ENCODE measurements at regions not wholly inside any gene's neighbourhood (a gene's known extent, or its start where the extent isn't known, plus 50 kb on each side); places are given as distances from the start of the nearest gene placed in this dataset.
"Not testable (repeated sequence)": the region's sequence is repeated elsewhere in the genome, so short reads cannot be mapped to it uniquely, and the experiment has no call there.

GRCh38 chr1:143764831-143765230 is 207.0 kb downstream of the FAM72C start:
- H3K4me1 ChIP-seq (ENCODE audit: control insufficient read depth, insufficient read depth, low read length); H3K36me3 ChIP-seq (ENCODE audit: control insufficient read depth in 2 of 2, insufficient read depth in 2 of 2, low read length in 2 of 2); H3K27ac ChIP-seq (ENCODE audit: low read length); H3K9me3 ChIP-seq (ENCODE audit: control insufficient read depth in 2 of 2, low read length in 2 of 2); H3K27me3 ChIP-seq (ENCODE audit: control insufficient read depth in 1 of 2, insufficient read depth in 2 of 2, low read length in 2 of 2); H3K9ac ChIP-seq (ENCODE audit: low read length in 2 of 2); H3K4me3 ChIP-seq (ENCODE audit: low read length in 2 of 2): not testable (repeated sequence)

DNA sequence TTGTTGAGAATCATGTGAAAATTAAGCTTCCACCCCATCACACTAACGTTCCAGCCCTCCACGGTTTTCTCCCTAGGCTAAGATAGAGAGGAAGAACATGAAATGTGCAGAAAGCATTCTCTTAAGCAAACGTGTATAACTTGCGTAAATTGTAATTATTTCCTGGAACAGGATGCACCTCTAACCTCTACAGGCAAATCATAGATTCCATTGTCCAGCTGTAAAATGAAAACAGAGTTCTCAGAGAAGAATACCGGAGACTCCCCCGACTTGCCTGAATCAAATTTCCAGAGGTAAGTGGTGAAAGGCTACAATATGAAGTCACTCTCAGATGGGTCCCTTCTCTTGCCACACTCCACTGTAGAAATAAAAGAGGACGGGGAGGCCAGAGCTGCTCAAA is 211.4 kb downstream of the FAM72C start:
- H3K4me3 ChIP-seq (ENCODE audit: low read length in 2 of 2) = not testable (repeated sequence)

GRCh38 chr1:143755961-143756360 is 215.8 kb downstream of the FAM72C start:
- H3K4me1 ChIP-seq (ENCODE audit: control insufficient read depth, insufficient read depth, low read length); H3K9me3 ChIP-seq (ENCODE audit: control insufficient read depth in 2 of 2, low read length in 2 of 2); H3K9ac ChIP-seq (ENCODE audit: low read length in 2 of 2); H3K27me3 ChIP-seq (ENCODE audit: control insufficient read depth in 1 of 2, insufficient read depth in 2 of 2, low read length in 2 of 2); H3K4me3 ChIP-seq (ENCODE audit: low read length in 2 of 2); H3K36me3 ChIP-seq (ENCODE audit: control insufficient read depth in 2 of 2, insufficient read depth in 2 of 2, low read length in 2 of 2); H3K27ac ChIP-seq (ENCODE audit: low read length): not testable (repeated sequence)

More for the DNA sequence above, 211.4 kb downstream of the FAM72C start:
- H3K36me3 ChIP-seq (ENCODE audit: control insufficient read depth in 2 of 2, insufficient read depth in 2 of 2, low read length in 2 of 2); H3K27me3 ChIP-seq (ENCODE audit: control insufficient read depth in 1 of 2, insufficient read depth in 2 of 2, low read length in 2 of 2); H3K9ac ChIP-seq (ENCODE audit: low read length in 2 of 2); H3K4me1 ChIP-seq (ENCODE audit: control insufficient read depth, insufficient read depth, low read length); H3K9me3 ChIP-seq (ENCODE audit: control insufficient read depth in 2 of 2, low read length in 2 of 2); H3K27ac ChIP-seq (ENCODE audit: low read length): not testable (repeated sequence)

- no peak overlapping the region for H3K27ac ChIP-seq (ENCODE audit: low read length)
- H3K4me3 ChIP-seq (ENCODE audit: low read length in 2 of 2) = no peak overlapping the region
- no peak overlapping the region for H3K9ac ChIP-seq (ENCODE audit: low read length in 2 of 2)
- H3K27me3 ChIP-seq (ENCODE audit: control insufficient read depth in 1 of 2, insufficient read depth in 2 of 2, low read length in 2 of 2) = no peaks in the 10 kb centered on the region
- no peaks in the 10 kb centered on the region for H3K9me3 ChIP-seq (ENCODE audit: control insufficient read depth in 2 of 2, low read length in 2 of 2)
- H3K4me1 ChIP-seq (ENCODE audit: control insufficient read depth, insufficient read depth, low read length) = no peaks in the 10 kb centered on the region
- no peaks in the 10 kb centered on the region for H3K36me3 ChIP-seq (ENCODE audit: control insufficient read depth in 2 of 2, insufficient read depth in 2 of 2, low read length in 2 of 2)
Measured at GRCh38 chr1:143748906-143749305, 222.9 kb downstream of the FAM72C start.

DNA sequence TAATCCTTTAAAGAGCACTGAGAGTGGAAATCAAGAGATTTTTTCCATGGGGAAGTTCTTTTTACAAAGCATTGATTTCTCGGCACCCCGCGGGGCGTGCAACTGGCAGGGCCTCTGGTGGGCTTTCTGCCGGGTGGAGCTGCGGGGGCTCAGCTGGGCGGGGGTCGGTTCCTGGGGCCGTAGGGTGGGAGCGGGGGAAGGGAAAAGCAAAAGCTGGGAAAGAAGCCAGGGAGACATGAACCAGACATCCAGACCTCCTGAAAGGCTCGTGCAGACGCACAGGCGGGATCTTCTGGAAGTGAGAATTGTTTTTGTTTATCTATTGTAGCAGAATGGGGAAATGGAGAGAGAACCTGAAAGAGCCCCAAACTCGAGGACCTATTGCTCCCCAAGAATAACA is 235.2 kb downstream of the FAM72C start:
- no peak overlapping the region for H3K27ac ChIP-seq (ENCODE audit: low read length)
- H3K9me3 ChIP-seq (ENCODE audit: control insufficient read depth in 2 of 2, low read length in 2 of 2) = no peaks in the 10 kb centered on the region
- no peaks in the 10 kb centered on the region for H3K4me1 ChIP-seq (ENCODE audit: control insufficient read depth, insufficient read depth, low read length)
- no peak overlapping the region for H3K4me3 ChIP-seq (ENCODE audit: low read length in 2 of 2)
- H3K36me3 ChIP-seq (ENCODE audit: control insufficient read depth in 2 of 2, insufficient read depth in 2 of 2, low read length in 2 of 2) = no peaks in the 10 kb centered on the region
- no peak overlapping the region for H3K9ac ChIP-seq (ENCODE audit: low read length in 2 of 2)
- H3K27me3 ChIP-seq (ENCODE audit: control insufficient read depth in 1 of 2, insufficient read depth in 2 of 2, low read length in 2 of 2) = peaks cover 8 to 11% of the 10 kb centered on the region in 2 donors

DNA sequence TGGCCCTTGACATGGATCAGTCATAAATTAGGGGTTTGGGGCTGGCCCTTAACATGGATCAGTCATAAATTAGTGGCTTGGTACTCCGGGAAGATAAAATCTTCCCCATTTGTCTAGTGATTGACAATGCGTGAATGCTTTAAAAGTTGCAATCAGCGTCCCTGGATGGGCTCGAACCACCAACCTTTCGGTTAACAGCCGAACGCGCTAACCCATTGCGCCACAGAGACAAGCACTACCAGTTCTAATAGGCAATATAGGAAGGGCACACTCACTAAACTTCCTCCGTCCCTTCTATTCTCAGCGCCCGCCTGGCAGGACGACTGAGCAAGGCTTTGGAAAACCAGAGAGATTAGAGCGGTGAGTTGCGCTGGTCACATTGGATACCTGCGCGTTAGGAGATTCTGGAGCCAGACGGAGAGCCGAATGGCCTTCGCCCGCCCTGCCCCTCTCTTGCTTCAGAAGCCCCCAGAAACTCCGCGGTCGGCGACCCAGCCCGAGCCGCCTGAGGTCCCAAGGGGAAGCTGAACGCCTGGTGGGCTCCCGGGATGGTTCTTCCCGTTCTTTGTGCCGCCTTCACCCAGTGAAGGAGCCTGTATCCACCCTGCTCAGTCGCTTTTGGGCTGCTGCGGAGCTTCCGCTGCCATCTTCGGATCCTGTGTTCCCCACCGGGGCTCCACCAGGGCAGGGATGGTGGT is 235.9 kb downstream of the FAM72C start:
- Histone ChIP-seq H3K4me1 (ENCODE audit: control insufficient read depth, insufficient read depth, low read length) (no peaks in the 10 kb centered on the region), H3K9ac (ENCODE audit: low read length in 2 of 2) (no peak overlapping the region), H3K27me3 (ENCODE audit: control insufficient read depth in 1 of 2, insufficient read depth in 2 of 2, low read length in 2 of 2) (peaks cover 8 to 11% of the 10 kb centered on the region in 2 donors), H3K36me3 (ENCODE audit: control insufficient read depth in 2 of 2, insufficient read depth in 2 of 2, low read length in 2 of 2) (no peaks in the 10 kb centered on the region), H3K4me3 (ENCODE audit: low read length in 2 of 2) (peak overlapping the region; percentile 35 to 40), H3K9me3 (ENCODE audit: control insufficient read depth in 2 of 2, low read length in 2 of 2) (no peaks in the 10 kb centered on the region), H3K27ac (ENCODE audit: low read length) (no peak overlapping the region)

GRCh38 chr1:143734261-143734660 is 237.5 kb downstream of the FAM72C start:
- not testable (repeated sequence) for H3K27ac ChIP-seq (ENCODE audit: low read length); H3K36me3 ChIP-seq (ENCODE audit: control insufficient read depth in 2 of 2, insufficient read depth in 2 of 2, low read length in 2 of 2); H3K4me1 ChIP-seq (ENCODE audit: control insufficient read depth, insufficient read depth, low read length); H3K4me3 ChIP-seq (ENCODE audit: low read length in 2 of 2); H3K9ac ChIP-seq (ENCODE audit: low read length in 2 of 2); H3K9me3 ChIP-seq (ENCODE audit: control insufficient read depth in 2 of 2, low read length in 2 of 2)
- peaks cover 8 to 11% of the 10 kb centered on the region in 2 donors for H3K27me3 ChIP-seq (ENCODE audit: control insufficient read depth in 1 of 2, insufficient read depth in 2 of 2, low read length in 2 of 2)

DNA sequence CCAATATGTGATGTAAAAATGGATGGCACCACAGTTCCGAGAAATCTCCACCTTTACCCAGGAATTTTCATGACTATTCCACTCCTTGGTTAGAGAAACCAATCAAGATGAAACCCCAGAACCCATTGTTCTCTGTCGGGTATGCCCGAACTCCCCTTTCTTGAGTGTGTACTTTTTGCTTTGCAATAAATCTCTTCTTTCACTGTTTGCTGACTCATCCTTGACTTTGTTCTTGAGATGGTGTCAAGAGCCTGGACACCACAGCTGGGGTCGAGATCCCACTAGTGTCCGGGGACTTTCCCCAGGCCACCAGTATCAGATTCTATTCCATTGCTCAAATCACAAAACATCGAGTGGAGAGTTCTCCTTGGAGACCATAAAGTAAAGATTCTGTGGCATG is 240.9 kb downstream of the FAM72C start:
- not testable (repeated sequence) for H3K36me3 ChIP-seq (ENCODE audit: control insufficient read depth in 2 of 2, insufficient read depth in 2 of 2, low read length in 2 of 2); H3K9ac ChIP-seq (ENCODE audit: low read length in 2 of 2); H3K4me1 ChIP-seq (ENCODE audit: control insufficient read depth, insufficient read depth, low read length); H3K27me3 ChIP-seq (ENCODE audit: control insufficient read depth in 1 of 2, insufficient read depth in 2 of 2, low read length in 2 of 2); H3K9me3 ChIP-seq (ENCODE audit: control insufficient read depth in 2 of 2, low read length in 2 of 2); H3K4me3 ChIP-seq (ENCODE audit: low read length in 2 of 2); H3K27ac ChIP-seq (ENCODE audit: low read length)

GRCh38 chr1:143729449-143730111 is 242.2 kb downstream of the FAM72C start:
- H3K36me3 ChIP-seq (ENCODE audit: control insufficient read depth in 2 of 2, insufficient read depth in 2 of 2, low read length in 2 of 2); H3K9me3 ChIP-seq (ENCODE audit: control insufficient read depth in 2 of 2, low read length in 2 of 2); H3K27me3 ChIP-seq (ENCODE audit: control insufficient read depth in 1 of 2, insufficient read depth in 2 of 2, low read length in 2 of 2); H3K4me3 ChIP-seq (ENCODE audit: low read length in 2 of 2); H3K27ac ChIP-seq (ENCODE audit: low read length); H3K4me1 ChIP-seq (ENCODE audit: control insufficient read depth, insufficient read depth, low read length); H3K9ac ChIP-seq (ENCODE audit: low read length in 2 of 2): not testable (repeated sequence)

DNA sequence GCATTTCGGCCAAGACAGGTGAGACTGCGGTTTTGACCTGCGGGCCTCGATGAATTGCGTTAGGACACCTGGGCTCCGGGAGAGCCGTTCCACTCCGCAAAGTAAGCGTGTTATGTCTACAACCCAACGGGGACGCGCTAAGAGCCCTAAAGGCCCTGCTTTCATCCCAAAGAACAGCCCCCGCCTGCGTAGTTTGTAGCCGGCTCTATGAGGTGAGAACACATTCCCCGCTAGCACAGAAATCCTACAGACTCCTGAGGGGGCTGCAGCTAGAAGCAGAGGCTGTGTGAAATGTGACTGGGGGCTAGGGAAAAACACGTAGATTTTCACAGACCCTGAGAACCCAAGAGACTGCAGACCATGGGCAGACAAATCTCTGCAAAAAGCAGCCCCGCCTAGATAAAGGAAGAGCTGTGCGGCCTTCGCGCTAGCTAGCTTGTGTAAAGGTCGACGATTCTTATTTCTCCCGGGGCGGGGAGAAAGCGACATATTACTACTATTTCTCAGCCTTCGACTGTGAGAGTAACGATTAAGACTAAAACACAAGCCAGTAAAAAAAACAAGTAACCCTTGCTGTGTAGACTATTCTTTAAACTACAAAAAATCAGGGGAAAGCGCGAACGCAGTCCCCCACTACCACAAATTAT is 242.9 kb downstream of the FAM72C start:
- not testable (repeated sequence) for H3K4me1 ChIP-seq (ENCODE audit: control insufficient read depth, insufficient read depth, low read length); H3K27ac ChIP-seq (ENCODE audit: low read length); H3K27me3 ChIP-seq (ENCODE audit: control insufficient read depth in 1 of 2, insufficient read depth in 2 of 2, low read length in 2 of 2); H3K4me3 ChIP-seq (ENCODE audit: low read length in 2 of 2); H3K9ac ChIP-seq (ENCODE audit: low read length in 2 of 2); H3K9me3 ChIP-seq (ENCODE audit: control insufficient read depth in 2 of 2, low read length in 2 of 2); H3K36me3 ChIP-seq (ENCODE audit: control insufficient read depth in 2 of 2, insufficient read depth in 2 of 2, low read length in 2 of 2)

GRCh38 chr1:143727263-143727662 is 244.5 kb downstream of the FAM72C start:
- Histone ChIP-seq H3K4me3 (ENCODE audit: low read length in 2 of 2) (no peak overlapping the region), H3K36me3 (ENCODE audit: control insufficient read depth in 2 of 2, insufficient read depth in 2 of 2, low read length in 2 of 2) (no peaks in the 10 kb centered on the region), H3K27me3 (ENCODE audit: control insufficient read depth in 1 of 2, insufficient read depth in 2 of 2, low read length in 2 of 2) (no peaks in the 10 kb centered on the region), H3K27ac (ENCODE audit: low read length) (no peak overlapping the region), H3K4me1 (ENCODE audit: control insufficient read depth, insufficient read depth, low read length) (no peaks in the 10 kb centered on the region), H3K9ac (ENCODE audit: low read length in 2 of 2) (no peak overlapping the region), H3K9me3 (ENCODE audit: control insufficient read depth in 2 of 2, low read length in 2 of 2) (no peaks in the 10 kb centered on the region)

All from stomach smooth muscle (tissue), 2 donors.